ENCODE measurements at regions not wholly inside any gene's neighbourhood (a gene's known extent, or its start where the extent isn't known, plus 50 kb on each side); places are given as distances from the start of the nearest gene placed in this dataset.

DNA sequence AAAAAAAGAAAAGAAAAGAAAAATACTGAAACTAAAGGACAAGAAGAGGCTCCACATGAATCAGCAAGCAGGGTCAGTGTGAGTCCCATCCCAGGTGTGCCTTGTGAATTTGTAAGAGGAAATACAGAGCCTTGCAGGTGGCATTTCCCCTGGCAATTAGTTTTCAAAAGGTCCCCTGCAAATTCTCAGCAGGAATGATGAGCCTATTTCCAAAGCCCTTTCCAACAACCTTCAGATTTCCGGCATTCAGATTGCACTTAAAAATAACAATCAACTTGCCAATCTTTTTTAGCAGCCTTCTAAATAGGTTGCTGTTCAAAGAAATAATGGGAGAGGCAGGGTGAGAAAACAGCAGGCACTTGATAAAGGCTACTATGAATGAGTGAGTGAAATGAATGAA is 66.4 kb upstream of the OR13H1 start:
- Histone ChIP-seq H3K9me3 (ENCODE audit: control insufficient read depth, insufficient read depth, low read depth, low read length) (no peaks in the 10 kb centered on the region; the same call in 1 of the 2 replicates), H3K36me3 (ENCODE audit: control insufficient read depth in 2 of 2, insufficient read depth in 1 of 2, low read length in 2 of 2) (no peaks in the 10 kb centered on the region), H3K4me3 (ENCODE audit: low read depth, low read length) (no peak overlapping the region), H3K4me1 (ENCODE audit: control insufficient read depth, insufficient read depth, low read length) (no peaks in the 10 kb centered on the region), H3K27ac (ENCODE audit: extremely low read depth, low read depth, low read length) (no peak overlapping the region)
- ChIA-PET CTCF (no interaction called here), POLR2A (no interaction called here)
- TF ChIP-seq SALL2 (tag by site-specific recombination; IDR thresholded peaks at IDR 0.05; ENCODE audit: borderline replicate concordance) (no peak), ZNF10 (tag by site-specific recombination; IDR thresholded peaks at IDR 0.05) (no peak), ZNF416 (tag by site-specific recombination; IDR thresholded peaks at IDR 0.05) (no peak), ZSCAN30 (tag by site-specific recombination; IDR thresholded peaks at IDR 0.05) (no peak), ZNF473 (tag by site-specific recombination; IDR thresholded peaks at IDR 0.05) (no peak), ZNF747 (tag by site-specific recombination; IDR thresholded peaks at IDR 0.05) (no peak), GFI1B (tag by site-specific recombination; IDR thresholded peaks at IDR 0.05) (no peak), GLIS1 (tag by site-specific recombination; IDR thresholded peaks at IDR 0.05) (no peak), ZBTB17 (tag by site-specific recombination; IDR thresholded peaks at IDR 0.05) (no peak)
- TF ChIP-seq, protein P1, sequence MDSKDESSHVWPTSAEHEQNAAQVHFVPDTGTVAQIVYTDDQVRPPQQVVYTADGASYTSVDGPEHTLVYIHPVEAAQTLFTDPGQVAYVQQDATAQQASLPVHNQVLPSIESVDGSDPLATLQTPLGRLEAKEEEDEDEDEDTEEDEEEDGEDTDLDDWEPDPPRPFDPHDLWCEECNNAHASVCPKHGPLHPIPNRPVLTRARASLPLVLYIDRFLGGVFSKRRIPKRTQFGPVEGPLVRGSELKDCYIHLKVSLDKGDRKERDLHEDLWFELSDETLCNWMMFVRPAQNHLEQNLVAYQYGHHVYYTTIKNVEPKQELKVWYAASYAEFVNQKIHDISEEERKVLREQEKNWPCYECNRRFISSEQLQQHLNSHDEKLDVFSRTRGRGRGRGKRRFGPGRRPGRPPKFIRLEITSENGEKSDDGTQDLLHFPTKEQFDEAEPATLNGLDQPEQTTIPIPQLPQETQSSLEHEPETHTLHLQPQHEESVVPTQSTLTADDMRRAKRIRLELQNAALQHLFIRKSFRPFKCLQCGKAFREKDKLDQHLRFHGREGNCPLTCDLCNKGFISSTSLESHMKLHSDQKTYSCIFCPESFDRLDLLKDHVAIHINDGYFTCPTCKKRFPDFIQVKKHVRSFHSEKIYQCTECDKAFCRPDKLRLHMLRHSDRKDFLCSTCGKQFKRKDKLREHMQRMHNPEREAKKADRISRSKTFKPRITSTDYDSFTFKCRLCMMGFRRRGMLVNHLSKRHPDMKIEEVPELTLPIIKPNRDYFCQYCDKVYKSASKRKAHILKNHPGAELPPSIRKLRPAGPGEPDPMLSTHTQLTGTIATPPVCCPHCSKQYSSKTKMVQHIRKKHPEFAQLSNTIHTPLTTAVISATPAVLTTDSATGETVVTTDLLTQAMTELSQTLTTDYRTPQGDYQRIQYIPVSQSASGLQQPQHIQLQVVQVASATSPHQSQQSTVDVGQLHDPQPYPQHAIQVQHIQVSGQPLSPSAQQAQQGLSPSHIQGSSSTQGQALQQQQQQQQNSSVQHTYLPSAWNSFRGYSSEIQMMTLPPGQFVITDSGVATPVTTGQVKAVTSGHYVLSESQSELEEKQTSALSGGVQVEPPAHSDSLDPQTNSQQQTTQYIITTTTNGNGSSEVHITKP (tag by site-specific recombination; IDR thresholded peaks at IDR 0.05), result no peak
- TF ChIP-seq, protein P2, sequence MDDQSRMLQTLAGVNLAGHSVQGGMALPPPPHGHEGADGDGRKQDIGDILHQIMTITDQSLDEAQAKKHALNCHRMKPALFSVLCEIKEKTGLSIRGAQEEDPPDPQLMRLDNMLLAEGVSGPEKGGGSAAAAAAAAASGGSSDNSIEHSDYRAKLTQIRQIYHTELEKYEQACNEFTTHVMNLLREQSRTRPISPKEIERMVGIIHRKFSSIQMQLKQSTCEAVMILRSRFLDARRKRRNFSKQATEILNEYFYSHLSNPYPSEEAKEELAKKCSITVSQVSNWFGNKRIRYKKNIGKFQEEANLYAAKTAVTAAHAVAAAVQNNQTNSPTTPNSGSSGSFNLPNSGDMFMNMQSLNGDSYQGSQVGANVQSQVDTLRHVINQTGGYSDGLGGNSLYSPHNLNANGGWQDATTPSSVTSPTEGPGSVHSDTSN (CRISPR knock-in tag; IDR thresholded peaks at IDR 0.05), result no peak
- TF ChIP-seq, protein P3, sequence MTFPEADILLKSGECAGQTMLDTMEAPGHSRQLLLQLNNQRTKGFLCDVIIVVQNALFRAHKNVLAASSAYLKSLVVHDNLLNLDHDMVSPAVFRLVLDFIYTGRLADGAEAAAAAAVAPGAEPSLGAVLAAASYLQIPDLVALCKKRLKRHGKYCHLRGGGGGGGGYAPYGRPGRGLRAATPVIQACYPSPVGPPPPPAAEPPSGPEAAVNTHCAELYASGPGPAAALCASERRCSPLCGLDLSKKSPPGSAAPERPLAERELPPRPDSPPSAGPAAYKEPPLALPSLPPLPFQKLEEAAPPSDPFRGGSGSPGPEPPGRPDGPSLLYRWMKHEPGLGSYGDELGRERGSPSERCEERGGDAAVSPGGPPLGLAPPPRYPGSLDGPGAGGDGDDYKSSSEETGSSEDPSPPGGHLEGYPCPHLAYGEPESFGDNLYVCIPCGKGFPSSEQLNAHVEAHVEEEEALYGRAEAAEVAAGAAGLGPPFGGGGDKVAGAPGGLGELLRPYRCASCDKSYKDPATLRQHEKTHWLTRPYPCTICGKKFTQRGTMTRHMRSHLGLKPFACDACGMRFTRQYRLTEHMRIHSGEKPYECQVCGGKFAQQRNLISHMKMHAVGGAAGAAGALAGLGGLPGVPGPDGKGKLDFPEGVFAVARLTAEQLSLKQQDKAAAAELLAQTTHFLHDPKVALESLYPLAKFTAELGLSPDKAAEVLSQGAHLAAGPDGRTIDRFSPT (tag by site-specific recombination; IDR thresholded peaks at IDR 0.05), result no peak
